ENCODE measurements at regions not wholly inside any gene's neighbourhood (a gene's known extent, or its start where the extent isn't known, plus 50 kb on each side); places are given as distances from the start of the nearest gene placed in this dataset.
"Not testable (repeated sequence)": the region's sequence is repeated elsewhere in the genome, so short reads cannot be mapped to it uniquely, and the experiment has no call there.

DNA sequence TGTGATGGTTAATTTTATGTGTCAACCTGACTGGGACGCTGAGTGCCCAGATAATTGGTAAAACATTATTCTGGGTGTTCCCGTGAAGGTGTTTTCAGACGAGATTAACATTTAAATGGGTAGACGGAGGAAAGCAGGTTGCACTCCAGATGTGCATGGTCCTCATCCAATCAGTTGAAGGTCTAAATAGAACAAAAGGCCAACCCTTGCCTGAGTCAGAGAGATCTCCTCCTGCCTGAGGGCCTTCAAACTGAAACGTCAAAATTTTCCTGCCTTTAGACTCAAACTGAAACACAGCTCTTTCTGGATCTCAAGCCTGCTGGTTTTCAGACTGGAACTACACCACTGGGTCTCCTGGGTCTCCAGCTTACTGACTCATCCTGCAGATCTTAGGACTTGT, 73.5 kb downstream of the NPIPA8 start:
- H3K4me3 ChIP-seq (ENCODE audit: low read depth in 1 of 2, low read length in 1 of 2); H3K9me3 ChIP-seq; H3K36me3 ChIP-seq: not testable (repeated sequence)

DNA sequence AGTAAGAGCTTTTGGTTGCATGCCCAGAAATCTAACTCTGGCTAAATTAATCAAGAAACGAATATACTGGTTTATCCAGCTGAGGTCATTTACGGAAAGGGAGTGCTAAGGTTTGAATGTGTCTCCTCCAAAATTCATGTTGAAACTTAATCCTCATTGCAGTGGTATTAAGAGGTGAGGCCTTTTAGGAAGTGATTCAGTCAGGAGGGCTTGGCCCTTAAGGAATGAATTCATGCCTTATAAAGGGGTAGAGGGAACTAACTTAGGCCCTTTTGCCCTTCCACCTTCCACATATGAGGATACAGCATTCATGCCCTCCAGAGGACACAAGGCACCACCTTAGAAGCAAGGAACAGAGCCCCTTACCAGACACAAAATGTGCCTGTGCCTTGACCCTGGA, 74.7 kb downstream of the NPIPA8 start:
- not testable (repeated sequence) for H3K36me3 ChIP-seq; H3K4me3 ChIP-seq (ENCODE audit: low read depth in 1 of 2, low read length in 1 of 2); H3K27me3 ChIP-seq; H3K27ac ChIP-seq; H3K9me3 ChIP-seq; H3K4me1 ChIP-seq (ENCODE audit: control insufficient read depth in 1 of 2, insufficient read depth in 1 of 2, low read depth in 1 of 2, low read length in 1 of 2)

More for the DNA sequence above, 73.5 kb downstream of the NPIPA8 start:
- not testable (repeated sequence) for H3K27ac ChIP-seq; H3K4me1 ChIP-seq (ENCODE audit: control insufficient read depth in 1 of 2, insufficient read depth in 1 of 2, low read depth in 1 of 2, low read length in 1 of 2); H3K27me3 ChIP-seq

- not testable (repeated sequence) for H3K9me3 ChIP-seq; H3K4me1 ChIP-seq (ENCODE audit: control insufficient read depth in 1 of 2, insufficient read depth in 1 of 2, low read depth in 1 of 2, low read length in 1 of 2); H3K27ac ChIP-seq; H3K36me3 ChIP-seq; H3K27me3 ChIP-seq; H3K4me3 ChIP-seq (ENCODE audit: low read depth in 1 of 2, low read length in 1 of 2)
These were observed 76.9 kb downstream of the NPIPA8 start for GRCh38 chr16:18259496-18260176.

DNA sequence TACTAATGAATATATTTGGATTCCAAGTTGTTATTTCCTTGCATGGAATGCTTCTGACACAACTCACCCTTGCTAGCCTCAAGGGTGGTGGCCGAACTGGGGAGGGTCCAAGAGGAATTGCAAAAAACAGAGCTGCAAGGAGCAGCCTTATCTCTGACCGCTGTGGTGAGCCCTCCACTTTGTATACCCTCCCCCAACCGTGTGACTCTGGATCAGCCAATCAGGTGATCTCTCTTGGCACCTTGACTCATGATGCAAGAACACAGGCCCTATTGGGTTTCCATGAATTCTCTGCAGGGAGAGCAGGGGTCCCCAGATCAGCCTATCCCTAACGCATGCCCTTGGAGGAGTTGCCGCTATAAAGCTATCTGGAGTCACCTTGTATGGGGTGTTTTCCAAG, 83.6 kb downstream of the NPIPA8 start:
- H3K9me3 ChIP-seq; H3K4me1 ChIP-seq (ENCODE audit: control insufficient read depth in 1 of 2, insufficient read depth in 1 of 2, low read depth in 1 of 2, low read length in 1 of 2); H3K4me3 ChIP-seq (ENCODE audit: low read depth in 1 of 2, low read length in 1 of 2); H3K27me3 ChIP-seq; H3K36me3 ChIP-seq; H3K27ac ChIP-seq: not testable (repeated sequence)

- H3K27ac ChIP-seq; H3K36me3 ChIP-seq; H3K4me3 ChIP-seq (ENCODE audit: low read depth in 1 of 2, low read length in 1 of 2); H3K27me3 ChIP-seq; H3K4me1 ChIP-seq (ENCODE audit: control insufficient read depth in 1 of 2, insufficient read depth in 1 of 2, low read depth in 1 of 2, low read length in 1 of 2); H3K9me3 ChIP-seq: not testable (repeated sequence)
These were observed 106.0 kb downstream of the NPIPA8 start for GRCh38 chr16:18230505-18230904.

GRCh38 chr16:18222054-18223009, 114.2 kb downstream of the NPIPA8 start:
- not testable (repeated sequence) for H3K27me3 ChIP-seq; H3K9me3 ChIP-seq; H3K27ac ChIP-seq; H3K4me3 ChIP-seq (ENCODE audit: low read depth in 1 of 2, low read length in 1 of 2); H3K4me1 ChIP-seq (ENCODE audit: control insufficient read depth in 1 of 2, insufficient read depth in 1 of 2, low read depth in 1 of 2, low read length in 1 of 2); H3K36me3 ChIP-seq

GRCh38 chr16:18217741-18218140, 118.8 kb downstream of the NPIPA8 start:
- H3K27me3 ChIP-seq; H3K4me3 ChIP-seq (ENCODE audit: low read depth in 1 of 2, low read length in 1 of 2); H3K4me1 ChIP-seq (ENCODE audit: control insufficient read depth in 1 of 2, insufficient read depth in 1 of 2, low read depth in 1 of 2, low read length in 1 of 2): not testable (repeated sequence)

GRCh38 chr16:18216814-18217213, 119.7 kb downstream of the NPIPA8 start:
- not testable (repeated sequence) for H3K4me1 ChIP-seq (ENCODE audit: control insufficient read depth in 1 of 2, insufficient read depth in 1 of 2, low read depth in 1 of 2, low read length in 1 of 2); H3K27ac ChIP-seq; H3K36me3 ChIP-seq; H3K4me3 ChIP-seq (ENCODE audit: low read depth in 1 of 2, low read length in 1 of 2); H3K27me3 ChIP-seq; H3K9me3 ChIP-seq

More at GRCh38 chr16:18217741-18218140, 118.8 kb downstream of the NPIPA8 start:
- H3K27ac ChIP-seq, H3K9me3 ChIP-seq, H3K36me3 ChIP-seq: not testable (repeated sequence)

DNA sequence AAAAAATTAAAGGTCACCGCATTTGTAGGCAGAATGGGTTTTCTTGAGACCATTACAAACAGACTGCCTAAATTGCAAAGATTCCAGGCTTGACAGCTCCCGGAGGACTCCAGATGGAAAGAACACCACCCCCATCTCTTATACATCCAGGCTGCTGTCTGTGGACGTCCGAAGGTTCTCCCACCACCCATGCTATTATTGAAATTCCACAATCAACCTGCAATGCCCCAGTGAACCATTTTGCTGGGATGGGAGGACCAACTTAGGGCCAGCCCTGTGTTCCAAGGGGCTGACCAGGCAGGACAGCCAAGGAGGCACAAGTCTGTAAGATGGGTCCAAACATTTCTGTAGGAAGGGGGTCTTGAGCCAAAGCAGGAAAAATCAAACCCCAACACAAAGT, 122.7 kb downstream of the NPIPA8 start:
- H3K9me3 ChIP-seq; H3K27ac ChIP-seq; H3K4me3 ChIP-seq (ENCODE audit: low read depth in 1 of 2, low read length in 1 of 2); H3K36me3 ChIP-seq; H3K27me3 ChIP-seq; H3K4me1 ChIP-seq (ENCODE audit: control insufficient read depth in 1 of 2, insufficient read depth in 1 of 2, low read depth in 1 of 2, low read length in 1 of 2): not testable (repeated sequence)

- H3K27me3 ChIP-seq; H3K27ac ChIP-seq; H3K4me3 ChIP-seq (ENCODE audit: low read depth in 1 of 2, low read length in 1 of 2); H3K4me1 ChIP-seq (ENCODE audit: control insufficient read depth in 1 of 2, insufficient read depth in 1 of 2, low read depth in 1 of 2, low read length in 1 of 2); H3K9me3 ChIP-seq; H3K36me3 ChIP-seq: not testable (repeated sequence)
These were observed 125.0 kb downstream of the NPIPA8 start for GRCh38 chr16:18211505-18211904.

DNA sequence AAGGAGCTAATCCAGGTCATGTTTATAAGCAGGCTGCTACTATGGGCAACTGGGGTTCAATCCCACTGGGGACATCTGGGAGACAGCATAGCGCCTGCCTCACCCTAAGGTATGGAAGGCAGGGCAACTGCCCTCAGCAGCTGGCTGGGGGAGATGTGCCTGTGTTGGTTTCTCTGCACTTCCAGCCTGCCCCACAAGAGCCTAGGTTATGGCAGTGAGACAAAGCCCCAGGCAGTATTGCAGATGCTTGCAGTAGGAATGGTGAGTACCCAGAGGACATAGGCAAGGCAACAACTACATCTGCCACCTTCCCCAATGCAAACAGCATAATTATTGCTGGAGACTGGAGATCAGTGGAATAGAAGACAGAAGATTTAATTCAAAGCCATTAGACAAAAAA, 131.8 kb downstream of the NPIPA8 start:
- not testable (repeated sequence) for H3K9me3 ChIP-seq; H3K27me3 ChIP-seq; H3K4me1 ChIP-seq (ENCODE audit: control insufficient read depth in 1 of 2, insufficient read depth in 1 of 2, low read depth in 1 of 2, low read length in 1 of 2); H3K27ac ChIP-seq; H3K4me3 ChIP-seq (ENCODE audit: low read depth in 1 of 2, low read length in 1 of 2); H3K36me3 ChIP-seq

GRCh38 chr16:18204309-18204708, 132.2 kb downstream of the NPIPA8 start:
- not testable (repeated sequence) for H3K4me3 ChIP-seq (ENCODE audit: low read depth in 1 of 2, low read length in 1 of 2); H3K27me3 ChIP-seq; H3K36me3 ChIP-seq; H3K27ac ChIP-seq; H3K9me3 ChIP-seq; H3K4me1 ChIP-seq (ENCODE audit: control insufficient read depth in 1 of 2, insufficient read depth in 1 of 2, low read depth in 1 of 2, low read length in 1 of 2)

GRCh38 chr16:18201511-18201910, 135.0 kb downstream of the NPIPA8 start:
- H3K9me3 ChIP-seq; H3K27ac ChIP-seq; H3K27me3 ChIP-seq; H3K36me3 ChIP-seq; H3K4me1 ChIP-seq (ENCODE audit: control insufficient read depth in 1 of 2, insufficient read depth in 1 of 2, low read depth in 1 of 2, low read length in 1 of 2); H3K4me3 ChIP-seq (ENCODE audit: low read depth in 1 of 2, low read length in 1 of 2): not testable (repeated sequence)

DNA sequence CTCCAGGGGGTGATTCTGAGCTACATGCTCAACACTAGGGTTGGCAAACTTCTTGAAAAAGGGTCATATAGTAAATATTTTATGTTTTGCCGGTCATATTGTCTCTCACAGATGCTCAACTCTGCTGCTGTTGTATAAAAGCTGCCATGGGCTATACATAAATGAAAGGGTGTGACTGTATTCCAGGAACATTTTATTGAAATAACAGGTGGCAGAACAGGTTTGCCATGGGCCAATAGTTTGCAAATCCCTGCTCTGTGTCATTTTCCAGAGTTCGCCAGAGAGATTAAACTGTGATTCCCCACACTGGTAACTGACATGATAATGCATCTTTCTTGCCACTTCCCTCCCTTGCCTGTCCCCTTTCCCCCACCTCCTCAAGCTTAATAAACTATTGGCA, 144.1 kb downstream of the NPIPA8 start:
- not testable (repeated sequence) for H3K9me3 ChIP-seq; H3K27me3 ChIP-seq; H3K4me1 ChIP-seq (ENCODE audit: control insufficient read depth in 1 of 2, insufficient read depth in 1 of 2, low read depth in 1 of 2, low read length in 1 of 2); H3K27ac ChIP-seq; H3K36me3 ChIP-seq; H3K4me3 ChIP-seq (ENCODE audit: low read depth in 1 of 2, low read length in 1 of 2)

Measured in neutrophil (primary cell).